DMS114 treated with DMSO at 0.1 percent for 48 hours (cell line): ENCODE measurements at regions not wholly inside any gene's neighbourhood (a gene's known extent, or its start where the extent isn't known, plus 50 kb on each side); places are given as distances from the start of the nearest gene placed in this dataset.

Source experiments
- DNase-seq: peaks from one replicate; lab custom pipeline; 2025; ENCODE audit not compliant: unreplicated experiment; lab: John Stamatoyannopoulos, UW

- DNase-seq: no peak
Observed at GRCh38 chr6:140929121-140929520, 1203.6 kb upstream of the GJE1 start.

DNA sequence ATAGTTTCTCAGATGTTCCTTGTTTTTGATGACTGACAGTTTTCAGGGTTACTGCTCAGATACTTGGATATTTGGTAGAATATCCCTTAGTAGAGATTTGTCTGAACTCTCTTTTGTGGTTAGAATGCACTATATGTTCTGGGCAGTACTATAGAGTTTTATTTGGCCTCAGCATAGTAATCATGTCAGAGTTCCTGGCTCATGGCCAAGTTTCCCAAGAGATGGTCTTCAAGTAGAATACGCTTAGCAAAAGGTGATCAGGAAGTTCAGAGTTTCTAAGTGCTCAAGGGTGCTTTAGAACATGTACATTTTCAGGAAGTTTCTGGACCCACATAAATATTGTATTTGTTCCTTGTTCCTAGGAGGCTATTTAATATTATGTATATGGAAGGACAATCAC lies 1209.7 kb upstream of the GJE1 start:
- no peak for DNase-seq

GRCh38 chr6:140921366-140922226 lies 1211.1 kb upstream of the GJE1 start:
- DNase-seq: peak; percentile 51

DNA sequence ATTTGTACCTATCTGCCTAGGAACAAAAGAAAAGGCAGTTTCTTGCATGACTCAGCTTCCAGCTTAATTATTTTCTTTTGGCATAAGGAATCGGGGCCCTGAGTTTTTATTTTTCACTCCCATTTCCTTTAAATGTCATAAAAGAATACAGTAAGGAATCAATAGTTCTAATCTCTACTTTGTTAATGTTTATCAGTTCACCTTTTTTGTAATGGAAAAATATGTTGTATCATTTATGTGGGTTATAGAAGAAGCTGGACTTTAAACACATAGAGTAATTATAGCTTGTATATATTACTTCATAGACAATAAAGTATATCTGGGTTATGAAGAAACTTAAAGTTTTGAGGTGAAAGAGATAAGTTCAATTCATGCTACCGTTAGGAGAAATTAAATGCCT lies 1214.8 kb upstream of the GJE1 start:
- no peak for DNase-seq

GRCh38 chr6:140915551-140915950 lies 1217.2 kb upstream of the GJE1 start:
- no peak for DNase-seq

DNA sequence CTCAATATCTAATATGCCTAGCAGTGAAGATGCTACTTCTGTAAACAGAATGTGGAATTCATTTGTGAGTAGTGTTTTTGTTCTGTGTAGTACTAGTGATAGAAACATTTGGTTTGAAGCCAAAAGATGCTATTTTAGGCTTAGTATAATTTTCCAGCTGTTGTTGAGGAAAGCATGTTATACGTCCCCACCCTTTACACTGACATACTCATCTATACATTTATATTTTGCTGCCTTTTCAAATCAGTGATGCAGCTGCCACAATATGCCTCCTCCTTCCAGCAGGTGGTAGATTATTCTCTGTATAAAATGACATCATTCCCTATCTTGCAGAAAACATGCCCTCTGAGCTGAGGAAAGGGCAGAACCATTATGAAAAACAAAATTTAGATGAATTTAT lies 1217.6 kb upstream of the GJE1 start:
- no peak for DNase-seq

DNA sequence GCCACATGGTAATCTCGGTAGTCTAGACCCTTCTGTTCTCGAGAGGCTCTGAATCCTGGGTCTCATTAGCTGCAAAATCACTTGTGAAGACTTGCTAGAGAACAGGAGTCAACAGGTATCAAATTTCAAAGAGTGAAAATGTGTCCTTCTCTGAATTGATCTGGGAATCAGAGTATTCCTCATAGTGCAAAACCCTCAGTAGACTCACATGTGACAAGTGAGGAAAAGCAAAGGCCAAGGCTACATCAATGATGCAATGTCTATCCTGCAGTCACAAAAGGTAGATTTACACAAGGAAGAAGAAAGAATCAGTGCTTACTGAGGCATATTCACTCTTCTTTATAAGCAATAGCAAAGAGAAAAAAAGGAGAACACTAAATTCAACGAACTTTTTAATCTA lies 1220.0 kb upstream of the GJE1 start:
- no peak for DNase-seq

GRCh38 chr6:140909625-140910024 lies 1223.1 kb upstream of the GJE1 start:
- DNase-seq: no peak

- DNase-seq: no peak
Observed at GRCh38 chr6:140909156-140909555, 1223.6 kb upstream of the GJE1 start.

- DNase-seq: no peak
Observed at GRCh38 chr6:140908505-140908904, 1224.2 kb upstream of the GJE1 start.

GRCh38 chr6:140907235-140907634 lies 1225.5 kb upstream of the GJE1 start:
- DNase-seq: no peak

DNA sequence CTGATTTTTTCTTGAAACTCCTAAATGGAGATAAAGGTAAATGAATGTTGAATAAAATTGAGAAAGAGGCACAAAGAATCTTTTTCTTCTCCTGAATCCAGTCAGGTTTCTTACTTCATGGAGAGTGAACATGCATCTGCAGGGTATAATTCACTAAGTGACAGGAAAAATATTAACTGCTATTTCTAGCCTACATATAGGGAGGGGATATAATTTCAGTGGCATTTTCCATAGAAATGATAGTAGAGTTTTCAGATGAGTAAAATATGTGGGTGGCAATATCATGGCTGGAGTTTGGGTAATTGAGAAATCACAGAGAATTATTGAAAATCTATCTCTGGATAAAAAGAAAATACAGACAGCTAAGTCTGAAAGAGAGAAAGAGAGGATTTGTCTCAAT lies 1227.0 kb upstream of the GJE1 start:
- no peak for DNase-seq

GRCh38 chr6:140905050-140905449 lies 1227.7 kb upstream of the GJE1 start:
- DNase-seq: no peak

- DNase-seq: no peak
Observed at GRCh38 chr6:140897804-140898573, 1234.7 kb upstream of the GJE1 start.

DNA sequence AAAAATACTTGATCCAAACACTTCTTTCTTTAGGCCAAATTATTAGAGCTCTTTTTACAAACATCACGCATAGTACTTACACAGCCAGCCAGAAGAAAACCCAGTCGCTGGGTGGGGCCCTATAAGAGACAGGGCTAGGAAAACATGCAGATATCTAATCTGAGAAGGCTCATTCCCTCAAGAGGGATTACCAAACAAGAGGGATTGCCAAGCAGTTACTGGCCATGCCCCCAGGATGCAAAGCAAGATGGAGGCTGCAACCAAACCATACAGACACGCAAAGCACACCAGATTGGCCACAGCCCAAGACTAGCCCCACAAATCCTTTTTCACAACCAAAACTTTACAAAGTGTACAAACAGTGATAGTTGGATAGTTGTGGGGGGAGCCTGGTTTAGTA lies 1235.4 kb upstream of the GJE1 start:
- DNase-seq: no peak

GRCh38 chr6:140893432-140893831 lies 1239.3 kb upstream of the GJE1 start:
- no peak for DNase-seq

DNA sequence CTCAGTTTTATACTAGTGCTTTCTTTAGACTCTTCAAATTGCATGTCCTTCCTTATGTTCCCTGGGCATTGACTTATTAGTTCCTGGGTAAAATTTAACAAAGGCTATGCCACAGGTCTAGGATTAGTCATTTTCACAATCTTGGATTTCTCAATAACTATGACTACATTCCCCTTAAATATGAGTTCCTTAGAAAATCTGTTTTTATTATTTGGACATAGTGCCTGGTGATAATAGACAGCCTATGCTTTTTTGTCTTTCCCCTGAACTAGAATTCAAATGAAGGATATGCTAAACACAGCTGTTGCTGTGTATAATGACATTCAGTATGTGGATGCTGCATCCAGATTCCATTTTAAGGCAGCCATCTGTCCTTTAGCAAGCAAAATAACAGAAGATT lies 1252.8 kb upstream of the GJE1 start:
- no peak for DNase-seq

DNA sequence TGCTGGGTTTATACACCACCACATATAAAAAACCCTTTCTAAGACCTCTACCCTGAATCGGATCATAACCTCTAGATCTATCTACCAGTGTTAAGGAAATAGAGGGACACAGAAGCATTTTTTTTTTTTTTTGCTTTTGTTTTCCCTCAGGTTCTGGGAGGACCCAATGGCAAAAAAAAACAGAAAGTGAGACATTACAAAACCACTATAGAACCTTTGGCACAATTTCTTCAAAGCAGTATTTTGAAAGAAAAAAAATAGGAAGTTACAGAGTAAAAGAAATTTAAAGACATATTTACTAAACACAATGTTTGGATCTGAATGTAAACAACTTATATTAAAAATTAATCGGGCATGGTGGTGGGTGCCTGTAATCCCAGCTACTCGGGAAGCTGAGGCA lies 1258.7 kb upstream of the GJE1 start:
- no peak for DNase-seq

DNA sequence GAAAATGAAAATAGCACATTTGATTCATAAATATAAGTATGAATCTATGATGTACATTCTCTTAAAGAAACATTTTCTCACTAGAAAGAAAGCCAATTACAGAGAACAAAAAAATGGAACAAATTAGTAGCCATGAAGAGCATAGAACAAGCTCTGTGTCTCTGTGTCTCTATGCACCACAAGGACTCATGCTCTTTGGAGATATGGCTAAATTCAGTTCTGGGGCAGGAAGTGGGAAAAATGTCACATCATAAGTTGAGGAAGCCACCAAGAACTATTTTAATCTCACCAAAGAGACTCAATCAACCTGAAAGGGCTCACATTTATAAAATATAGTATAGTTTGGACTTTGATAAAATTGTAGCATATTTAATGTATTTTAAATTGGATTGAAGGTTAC lies 1259.8 kb upstream of the GJE1 start:
- no peak for DNase-seq

- no peak for DNase-seq
Observed at GRCh38 chr6:140871911-140872310, 1260.8 kb upstream of the GJE1 start.

- no peak for DNase-seq
Observed at GRCh38 chr6:140867336-140867735, 1265.4 kb upstream of the GJE1 start.

DNA sequence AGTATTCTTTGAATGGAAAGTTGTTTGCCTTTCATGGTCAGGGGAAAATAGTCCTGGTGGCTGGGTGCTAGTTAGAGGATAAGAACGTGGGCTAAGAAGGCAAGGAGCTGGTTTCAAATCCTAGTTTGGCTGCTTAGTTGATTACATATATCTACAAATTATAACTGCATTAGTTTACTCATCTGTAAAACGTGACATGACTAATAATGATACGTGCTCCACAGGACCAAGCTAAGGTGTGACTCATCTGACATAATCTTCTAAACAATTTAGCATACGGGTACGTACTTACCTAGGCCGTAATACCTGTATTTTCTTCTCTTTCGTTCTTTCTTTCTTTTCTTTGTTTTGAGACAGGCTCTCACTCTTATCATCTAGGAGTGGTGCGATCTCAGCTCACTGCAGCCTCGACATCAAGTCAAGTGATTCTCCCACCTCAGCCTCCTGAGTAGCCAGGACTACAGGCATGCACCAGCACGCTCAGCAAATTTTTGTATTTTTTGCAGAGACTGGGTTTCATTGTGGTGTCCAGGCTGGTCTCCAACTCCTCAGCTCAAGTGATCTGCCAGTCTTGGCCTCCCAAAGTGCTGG lies 1274.2 kb upstream of the GJE1 start:
- peak; percentile 89 for DNase-seq
